ENCODE measurements at regions not wholly inside any gene's neighbourhood (a gene's known extent, or its start where the extent isn't known, plus 50 kb on each side); places are given as distances from the start of the nearest gene placed in this dataset.
A peak's percentile ranks its signal among the peaks of the same experiment; 100 is the strongest.

DNA sequence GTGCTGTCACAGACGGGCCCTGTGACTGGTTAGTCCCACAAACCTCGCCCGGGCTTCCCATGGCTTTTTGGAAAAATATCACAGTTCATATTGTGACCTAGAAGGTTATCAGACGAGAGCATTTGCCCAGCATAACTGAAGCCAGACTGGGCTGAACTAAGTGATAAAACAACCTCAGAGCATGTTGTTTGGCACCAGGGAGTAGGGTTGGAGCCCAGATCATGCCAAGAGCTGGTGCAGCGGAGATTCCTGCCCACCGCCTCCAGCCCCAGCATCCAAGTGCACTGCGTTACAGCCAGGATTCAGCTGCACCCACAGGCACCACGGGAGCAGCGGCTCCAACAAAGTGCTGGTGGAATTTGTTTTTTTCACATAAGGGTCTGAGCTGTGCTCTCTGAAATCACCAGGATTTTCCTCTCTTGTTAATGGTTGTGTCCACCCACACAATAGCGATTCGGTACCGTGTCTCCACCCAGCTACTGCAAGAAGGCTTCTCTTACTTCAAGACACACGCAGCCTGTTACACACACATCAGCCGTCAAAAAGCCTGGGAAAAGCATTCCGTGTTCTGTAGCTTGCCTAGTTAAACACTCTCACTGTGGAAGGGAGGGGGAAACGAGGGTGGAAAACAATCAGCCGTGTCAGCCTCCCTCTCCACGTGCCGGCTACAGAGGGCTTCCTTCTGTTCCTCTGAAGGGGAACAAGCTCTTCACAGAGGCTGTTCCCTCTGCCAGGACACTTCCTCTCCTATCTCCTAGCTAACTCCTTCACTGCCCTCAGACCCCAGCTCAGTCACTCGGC is 273.8 kb downstream of the C16orf95 start:
- peak; percentile 21 for ATAC-seq
- TF ChIP-seq, protein P1, sequence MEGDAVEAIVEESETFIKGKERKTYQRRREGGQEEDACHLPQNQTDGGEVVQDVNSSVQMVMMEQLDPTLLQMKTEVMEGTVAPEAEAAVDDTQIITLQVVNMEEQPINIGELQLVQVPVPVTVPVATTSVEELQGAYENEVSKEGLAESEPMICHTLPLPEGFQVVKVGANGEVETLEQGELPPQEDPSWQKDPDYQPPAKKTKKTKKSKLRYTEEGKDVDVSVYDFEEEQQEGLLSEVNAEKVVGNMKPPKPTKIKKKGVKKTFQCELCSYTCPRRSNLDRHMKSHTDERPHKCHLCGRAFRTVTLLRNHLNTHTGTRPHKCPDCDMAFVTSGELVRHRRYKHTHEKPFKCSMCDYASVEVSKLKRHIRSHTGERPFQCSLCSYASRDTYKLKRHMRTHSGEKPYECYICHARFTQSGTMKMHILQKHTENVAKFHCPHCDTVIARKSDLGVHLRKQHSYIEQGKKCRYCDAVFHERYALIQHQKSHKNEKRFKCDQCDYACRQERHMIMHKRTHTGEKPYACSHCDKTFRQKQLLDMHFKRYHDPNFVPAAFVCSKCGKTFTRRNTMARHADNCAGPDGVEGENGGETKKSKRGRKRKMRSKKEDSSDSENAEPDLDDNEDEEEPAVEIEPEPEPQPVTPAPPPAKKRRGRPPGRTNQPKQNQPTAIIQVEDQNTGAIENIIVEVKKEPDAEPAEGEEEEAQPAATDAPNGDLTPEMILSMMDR (IDR thresholded peaks at IDR 0.05), result no peak
- intact Hi-C loops (cut with DNase I), result no loop called here
- Histone ChIP-seq H3K9me3 (no peaks in the 10 kb centered on the region), H3K27me3 (peaks cover 41% of the 10 kb centered on the region), H3K36me3 (no peaks in the 10 kb centered on the region), H3K27ac (no peak overlapping the region), H3K4me1 (peaks cover 5% of the 10 kb centered on the region), H3K4me3 (no peak overlapping the region)
- no peak for DNase-seq

DNA sequence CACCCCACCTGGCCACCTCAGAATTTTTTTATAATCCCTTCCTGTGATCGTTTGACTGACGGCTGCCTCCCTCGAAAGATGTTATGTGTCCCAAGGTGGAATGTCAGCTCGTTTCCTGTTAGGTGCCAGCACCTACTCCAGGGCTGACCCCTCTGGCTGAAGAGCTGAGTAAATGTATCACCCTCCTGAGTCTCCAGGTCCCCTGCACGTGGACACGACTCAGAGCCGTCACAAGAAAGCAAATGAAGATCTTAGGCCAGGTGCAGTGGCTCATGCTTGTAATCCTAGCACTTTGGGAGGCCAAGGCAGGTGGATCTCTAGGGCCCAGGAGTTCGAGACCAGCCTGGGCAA is 273.2 kb downstream of the C16orf95 start:
- Histone ChIP-seq H3K9me3 (no peaks in the 10 kb centered on the region), H3K4me3 (no peak overlapping the region), H3K4me1 (peaks cover 5% of the 10 kb centered on the region), H3K36me3 (no peaks in the 10 kb centered on the region), H3K27me3 (peaks cover 41% of the 10 kb centered on the region), H3K27ac (no peak overlapping the region)
- TF ChIP-seq, protein P1 (IDR thresholded peaks at IDR 0.05), result no peak
- no peak for DNase-seq
- intact Hi-C loops (cut with DNase I), result no loop called here
- ATAC-seq, result no peak

DNA sequence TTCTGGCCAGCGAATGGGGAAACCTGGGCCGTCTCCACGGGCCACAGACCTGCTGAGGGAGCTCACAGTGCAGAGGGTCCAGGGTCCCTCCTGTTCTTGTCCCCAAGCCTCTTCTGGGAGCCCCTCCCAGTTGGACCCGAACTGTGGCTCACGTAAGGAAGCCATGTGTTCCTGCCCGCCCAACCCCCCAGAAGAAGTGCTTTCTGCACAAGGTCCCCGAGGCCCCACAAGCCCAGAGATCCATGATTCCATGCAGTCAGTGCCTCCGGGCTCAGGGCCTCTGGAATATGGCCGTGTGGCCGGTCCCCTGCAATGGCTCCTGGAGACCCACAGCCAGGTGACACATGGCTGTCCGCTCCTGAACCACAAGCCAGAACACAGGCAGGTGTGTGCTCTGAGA is 272.4 kb downstream of the C16orf95 start:
- intact Hi-C loops (cut with DNase I), result no loop called here
- ATAC-seq, result no peak

DNA sequence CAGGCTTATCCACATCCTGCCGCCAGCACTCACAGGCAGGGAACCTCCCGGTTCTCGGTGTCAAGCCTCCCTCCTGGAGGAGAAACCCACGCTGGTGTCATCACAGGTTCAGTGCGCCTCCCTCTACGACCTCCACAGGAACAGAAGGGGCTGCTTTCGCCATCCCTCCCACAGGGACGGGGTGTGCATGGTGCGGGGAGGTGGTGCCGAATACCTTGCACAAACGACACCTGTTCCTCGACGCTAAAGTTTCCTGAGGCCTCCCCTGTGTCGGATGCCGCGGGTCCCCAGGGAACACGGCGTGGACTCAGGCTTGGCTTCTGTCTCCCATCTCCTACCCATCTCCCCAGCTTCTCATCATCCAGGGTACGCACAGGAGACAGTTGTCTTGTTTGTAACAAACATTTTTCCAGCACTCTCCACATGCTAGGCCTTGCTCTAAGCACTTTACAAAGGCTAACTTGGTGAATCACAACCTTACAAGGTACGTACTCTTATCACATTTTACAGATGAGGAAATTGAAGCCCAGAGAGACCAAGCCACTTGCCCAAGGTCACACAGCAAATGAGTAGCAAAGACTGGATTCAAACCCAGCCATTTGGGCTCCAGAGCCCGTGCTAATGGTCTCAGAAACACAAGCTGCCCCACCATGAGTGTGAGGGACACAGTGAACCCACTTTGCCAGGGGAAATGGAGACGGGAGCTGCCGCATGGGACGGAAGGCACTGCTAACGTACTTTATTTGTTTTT is 271.6 kb downstream of the C16orf95 start:
- no peak overlapping the region for H3K27ac ChIP-seq
- no peak for DNase-seq
- H3K4me1 ChIP-seq, result peaks cover 5% of the 10 kb centered on the region
- TF ChIP-seq, protein P1 (IDR thresholded peaks at IDR 0.05), result no peak
- ATAC-seq, result no peak
- H3K27me3 ChIP-seq, result peaks cover 38% of the 10 kb centered on the region
- H3K36me3 ChIP-seq, result no peaks in the 10 kb centered on the region
- intact Hi-C loops (cut with DNase I), result no loop called here
- H3K4me3 ChIP-seq, result no peak overlapping the region
- no peaks in the 10 kb centered on the region for H3K9me3 ChIP-seq

More for the DNA sequence above, 272.4 kb downstream of the C16orf95 start:
- TF ChIP-seq, protein P1 (IDR thresholded peaks at IDR 0.05), result no peak
- no peak overlapping the region for H3K27ac ChIP-seq
- H3K4me1 ChIP-seq, result peaks cover 5% of the 10 kb centered on the region
- no peak overlapping the region for H3K4me3 ChIP-seq
- DNase-seq, result no peak
- H3K9me3 ChIP-seq, result no peaks in the 10 kb centered on the region
- H3K27me3 ChIP-seq, result peaks cover 38% of the 10 kb centered on the region
- no peaks in the 10 kb centered on the region for H3K36me3 ChIP-seq

DNA sequence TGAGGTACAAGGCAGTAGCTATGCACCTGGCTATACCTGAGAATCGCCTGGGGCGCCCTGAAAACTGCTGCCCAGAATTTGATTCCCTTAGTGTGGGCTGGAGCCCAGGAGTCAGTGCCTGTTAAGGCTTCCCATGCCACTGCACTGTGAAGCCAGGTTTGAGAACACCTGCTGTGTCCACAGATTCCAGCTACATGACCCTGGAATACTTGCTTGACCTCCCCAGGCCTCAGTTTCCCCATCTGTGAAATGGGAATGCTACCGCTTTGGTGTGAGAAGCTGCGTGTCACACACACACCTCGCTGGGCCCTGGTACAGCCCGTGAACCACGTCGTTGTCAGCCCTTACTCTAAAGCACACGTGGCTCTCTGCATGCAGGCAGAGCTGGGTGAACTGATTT is 271.0 kb downstream of the C16orf95 start:
- TF ChIP-seq, protein P1 (IDR thresholded peaks at IDR 0.05), result no peak
- DNase-seq, result no peak
- Histone ChIP-seq H3K4me1 (peaks cover 5% of the 10 kb centered on the region), H3K27me3 (peaks cover 38% of the 10 kb centered on the region), H3K27ac (no peak overlapping the region), H3K9me3 (no peaks in the 10 kb centered on the region), H3K4me3 (no peak overlapping the region), H3K36me3 (no peaks in the 10 kb centered on the region)
- intact Hi-C loops (cut with DNase I), result no loop called here
- ATAC-seq, result no peak

Data from upper lobe of right lung (tissue), 1 donor.